Transverse colon (tissue), 1 donor: ENCODE measurements at regions not wholly inside any gene's neighbourhood (a gene's known extent, or its start where the extent isn't known, plus 50 kb on each side); places are given as distances from the start of the nearest gene placed in this dataset.

Source experiments
- EP300 ChIP-seq: sonication (generic); formaldehyde crosslinking; IDR thresholded peaks from one replicate; pipeline ENCODE4 v1.6.1; 2017; ENCODE audit warnings: antibody characterized with exemption, low read depth
- POLR2A ChIP-seq: fragments of 450-650 bp; IDR thresholded peaks from one replicate; pipeline ENCODE4 v1.6.1; 2016; ENCODE audit warnings: antibody characterized with exemption, mild to moderate bottlenecking, moderate library complexity

- TF ChIP-seq POLR2A (no peak), EP300 (no peak)
These were observed 73.3 kb downstream of the GPX5 start for GRCh38 chr6:28598757-28599686.
